ENCODE measurements at regions not wholly inside any gene's neighbourhood (a gene's known extent, or its start where the extent isn't known, plus 50 kb on each side); places are given as distances from the start of the nearest gene placed in this dataset.

DNA sequence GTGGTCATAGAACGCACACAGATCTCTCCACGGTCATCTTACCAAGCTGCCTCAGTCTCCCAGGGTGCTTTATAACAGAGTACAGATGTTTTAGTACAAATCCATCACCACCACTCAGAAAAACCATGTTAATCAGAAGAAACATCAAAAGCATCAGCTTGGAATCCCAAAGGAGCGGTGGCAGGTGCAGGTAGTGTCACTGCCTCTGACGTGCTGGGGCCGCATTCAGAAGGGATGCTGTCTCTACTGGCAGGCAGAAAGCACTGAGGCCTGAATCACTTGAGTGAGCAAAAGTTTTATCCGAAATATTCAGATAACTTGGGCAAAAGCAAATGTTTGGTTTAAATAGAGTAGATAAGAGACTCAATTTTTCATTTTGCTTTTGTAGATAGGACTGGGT lies 448.4 kb upstream of the ZNF608 start:
- Histone ChIP-seq H3K79me2 (ENCODE audit: control insufficient read depth, insufficient read depth, low read length) (no peaks in the 10 kb centered on the region), H3K9me1 (replicated peaks; ENCODE audit: control insufficient read depth, extremely low read depth, insufficient read depth, low read length) (no peaks in the 10 kb centered on the region), H3K9ac (replicated peaks; ENCODE audit: extremely low read depth, insufficient read depth, low read length) (no peak overlapping the region), H3K4me3 (replicated peaks in 1 of 3; ENCODE audit: insufficient read depth in 1 of 3, low read depth in 1 of 3, low read length in 3 of 3) (no peak overlapping the region), H3K36me3 (ENCODE audit: control insufficient read depth in 2 of 2, extremely low read depth in 1 of 2, insufficient read depth in 2 of 2, low read length in 2 of 2) (no peaks in the 10 kb centered on the region), H3K27ac (ENCODE audit: insufficient read depth, low read depth, low read length) (no peak overlapping the region), H3K4me2 (ENCODE audit: insufficient read depth, low read length) (no peak overlapping the region), H3K4me1 (ENCODE audit: control insufficient read depth, extremely low read depth, insufficient read depth, low read length) (no peaks in the 10 kb centered on the region), H4K20me1 (replicated peaks; ENCODE audit: control insufficient read depth, extremely low read depth, insufficient read depth, low read length) (no peaks in the 10 kb centered on the region), H3K27me3 (ENCODE audit: control insufficient read depth in 2 of 2, insufficient read depth in 2 of 2, low read length in 2 of 2) (no peaks in the 10 kb centered on the region), H3K9me3 (replicated peaks; ENCODE audit: control insufficient read depth, insufficient read depth, low read length) (no peaks in the 10 kb centered on the region), H2AFZ (ENCODE audit: low read depth, low read length) (no peak overlapping the region)
- TF ChIP-seq MYC (IDR thresholded peaks at IDR 0.05; ENCODE audit: low read depth, low read length), result no peak
- TF ChIP-seq, protein P1, sequence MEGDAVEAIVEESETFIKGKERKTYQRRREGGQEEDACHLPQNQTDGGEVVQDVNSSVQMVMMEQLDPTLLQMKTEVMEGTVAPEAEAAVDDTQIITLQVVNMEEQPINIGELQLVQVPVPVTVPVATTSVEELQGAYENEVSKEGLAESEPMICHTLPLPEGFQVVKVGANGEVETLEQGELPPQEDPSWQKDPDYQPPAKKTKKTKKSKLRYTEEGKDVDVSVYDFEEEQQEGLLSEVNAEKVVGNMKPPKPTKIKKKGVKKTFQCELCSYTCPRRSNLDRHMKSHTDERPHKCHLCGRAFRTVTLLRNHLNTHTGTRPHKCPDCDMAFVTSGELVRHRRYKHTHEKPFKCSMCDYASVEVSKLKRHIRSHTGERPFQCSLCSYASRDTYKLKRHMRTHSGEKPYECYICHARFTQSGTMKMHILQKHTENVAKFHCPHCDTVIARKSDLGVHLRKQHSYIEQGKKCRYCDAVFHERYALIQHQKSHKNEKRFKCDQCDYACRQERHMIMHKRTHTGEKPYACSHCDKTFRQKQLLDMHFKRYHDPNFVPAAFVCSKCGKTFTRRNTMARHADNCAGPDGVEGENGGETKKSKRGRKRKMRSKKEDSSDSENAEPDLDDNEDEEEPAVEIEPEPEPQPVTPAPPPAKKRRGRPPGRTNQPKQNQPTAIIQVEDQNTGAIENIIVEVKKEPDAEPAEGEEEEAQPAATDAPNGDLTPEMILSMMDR (IDR thresholded peaks at IDR 0.05; ENCODE audit: extremely low read depth in 1 of 2, insufficient read depth in 1 of 2, low read depth in 1 of 2, low read length in 2 of 2), result no peak
- TF ChIP-seq, protein P2, sequence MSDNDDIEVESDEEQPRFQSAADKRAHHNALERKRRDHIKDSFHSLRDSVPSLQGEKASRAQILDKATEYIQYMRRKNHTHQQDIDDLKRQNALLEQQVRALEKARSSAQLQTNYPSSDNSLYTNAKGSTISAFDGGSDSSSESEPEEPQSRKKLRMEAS (IDR thresholded peaks at IDR 0.05; ENCODE audit: insufficient read depth, insufficient read length), result no peak
- TF ChIP-seq POLR2A (IDR thresholded peaks at IDR 0.05; ENCODE audit: low read depth, low read length), result no peak
- no peak for TF ChIP-seq FOS (IDR thresholded peaks at IDR 0.05; ENCODE audit: borderline replicate concordance, insufficient read depth, low read length)
- no peak for TF ChIP-seq JUN (IDR thresholded peaks at IDR 0.05; ENCODE audit: borderline replicate concordance, insufficient read depth, insufficient read length, low read depth)
- TF ChIP-seq GATA2 (IDR thresholded peaks at IDR 0.05; ENCODE audit: insufficient read depth, insufficient read length, low read depth, low read length), result no peak
- no peak for TF ChIP-seq EZH2 (IDR thresholded peaks at IDR 0.05; ENCODE audit: borderline replicate concordance, low read depth, low read length, severe bottlenecking)
- no peak for TF ChIP-seq POLR2AphosphoS5 (IDR thresholded peaks at IDR 0.05; ENCODE audit: insufficient read depth, low read depth, low read length)
- DNase-seq (ENCODE audit: low read depth, low spot score), result no peak
- intact Hi-C loops (cut with micrococcal nuclease), result loop anchor here (1.0 kb wide), 1 partner anchor 21 kb away; no protein-coding TSS in a partner anchor
- ChIA-PET CTCF (no interaction called here), POLR2A (no interaction called here)
- FAIRE-seq, result no peak
- dilution Hi-C loops (cut with MboI; ENCODE audit: extremely low pct_ligation_motif_present, low sequenced_read_pairs), result no loop called here
- no TSS peak for BruUV-seq (replicated peaks)

Data from endothelial cell of umbilical vein (primary cell).